C1 segment of cervical spinal cord (tissue), 14 donors: ENCODE measurements at regions not wholly inside any gene's neighbourhood (a gene's known extent, or its start where the extent isn't known, plus 50 kb on each side); places are given as distances from the start of the nearest gene placed in this dataset.
A peak's percentile ranks its signal among the peaks of the same experiment; 100 is the strongest.

ENCODE experiments used
- DNase-seq, 14 donors: peaks; one replicate each; lab custom pipeline; 2025; lab: John Stamatoyannopoulos, UW

DNA sequence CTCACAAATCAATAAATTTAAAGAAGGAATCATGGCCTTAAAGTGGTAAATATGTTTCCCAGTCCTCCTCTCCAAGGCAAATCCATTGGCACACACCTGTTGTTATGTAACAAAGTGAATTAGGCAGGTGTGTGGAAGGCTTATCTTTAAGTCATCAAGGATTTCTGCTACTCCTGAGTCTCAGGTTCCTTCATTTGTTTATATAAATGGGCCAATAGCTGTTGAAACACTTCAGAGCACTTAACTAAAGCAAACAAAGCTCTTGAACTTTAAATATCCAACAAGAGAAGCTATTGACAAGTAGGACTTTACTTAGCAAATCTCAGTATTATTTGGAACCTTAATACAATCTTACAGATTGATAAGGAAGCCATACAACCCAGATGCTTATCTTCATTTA, 99.3 kb upstream of the ESRRG start:
- no peak for DNase-seq

DNA sequence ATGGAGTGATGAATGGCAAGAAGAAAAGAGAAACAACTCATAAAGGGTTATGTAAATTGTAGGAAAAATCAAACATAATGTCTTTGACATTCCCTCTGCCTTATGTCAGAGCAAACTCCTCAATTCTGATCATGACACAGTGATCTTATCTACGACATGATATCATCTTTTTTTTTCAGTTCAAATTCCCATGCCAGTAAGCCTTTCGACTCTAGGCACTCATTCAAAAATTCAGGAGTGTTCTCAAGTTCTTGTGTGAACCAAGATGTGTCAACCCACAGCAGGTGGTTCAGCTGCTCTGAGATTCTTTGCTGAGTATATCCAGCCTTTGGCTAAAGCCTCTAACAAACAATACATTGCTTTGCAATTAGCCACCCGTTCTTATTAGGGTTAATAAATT, 97.1 kb upstream of the ESRRG start:
- no peak for DNase-seq

GRCh38 chr1:216818284-216818683, 95.1 kb upstream of the ESRRG start:
- no peak for DNase-seq

GRCh38 chr1:216815260-216816131, 92.3 kb upstream of the ESRRG start:
- DNase-seq = peak in 7 of 14 donors; percentile 11 to 57 (median 34)

DNA sequence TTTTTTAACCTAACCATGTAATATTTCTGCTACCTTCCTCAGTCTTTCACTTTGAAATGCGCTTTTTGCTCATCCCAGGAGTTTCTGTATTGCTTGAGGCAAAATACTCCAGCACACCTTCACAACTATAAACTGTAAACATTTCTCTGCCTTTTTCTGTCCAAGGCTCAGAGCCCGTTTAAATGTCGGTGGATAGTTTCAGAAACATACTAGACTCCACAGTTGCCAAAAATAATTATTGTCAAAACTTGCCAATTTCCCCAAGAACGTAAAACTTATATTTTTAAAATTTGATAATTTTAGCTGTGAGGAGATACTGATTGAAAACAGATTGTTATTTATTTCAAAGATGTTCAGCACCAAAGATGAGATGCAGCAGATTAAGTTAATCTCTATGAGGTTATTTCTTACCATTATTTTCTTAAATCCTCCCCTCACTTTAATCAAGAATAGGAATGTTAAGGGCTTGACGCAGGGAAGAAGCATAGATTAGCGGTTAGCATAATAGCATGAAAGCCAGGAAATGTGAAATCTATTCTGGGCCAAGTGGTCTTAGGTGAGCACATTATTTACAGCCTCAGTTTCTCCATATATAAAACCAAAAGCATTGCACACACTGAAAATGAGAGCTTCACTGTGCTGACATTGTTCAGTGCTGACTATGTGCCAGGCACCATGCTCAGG, 91.5 kb upstream of the ESRRG start:
- no peak for DNase-seq

- no peak for DNase-seq
These were observed 89.7 kb upstream of the ESRRG start for GRCh38 chr1:216812966-216813365.

GRCh38 chr1:216809649-216810048, 86.4 kb upstream of the ESRRG start:
- DNase-seq = no peak

DNA sequence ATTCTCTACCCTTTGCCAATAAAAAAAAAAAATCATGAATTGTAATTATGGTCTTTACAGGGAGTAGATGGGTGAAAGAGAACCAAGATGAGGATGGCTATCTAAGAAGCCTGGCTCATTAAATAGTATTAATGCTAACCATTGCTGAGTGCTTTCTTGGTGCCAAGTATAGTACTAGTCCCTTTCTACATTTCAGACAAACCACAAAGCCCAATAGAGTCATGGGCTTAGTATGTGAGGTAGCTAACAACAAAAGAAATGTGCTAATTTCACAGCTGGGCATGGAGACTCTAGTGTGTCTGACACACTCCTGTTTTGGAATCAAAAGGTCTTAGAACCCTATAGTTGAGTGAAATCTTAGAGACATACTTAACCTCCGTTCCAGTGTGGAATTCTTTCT, 84.5 kb upstream of the ESRRG start:
- no peak for DNase-seq

- DNase-seq = peak in 1 of 14 donors; percentile 13
These were observed 82.7 kb upstream of the ESRRG start for GRCh38 chr1:216805953-216806352.

- peak in 1 of 14 donors; percentile 18 for DNase-seq
These were observed 82.0 kb upstream of the ESRRG start for GRCh38 chr1:216805233-216805632.

DNA sequence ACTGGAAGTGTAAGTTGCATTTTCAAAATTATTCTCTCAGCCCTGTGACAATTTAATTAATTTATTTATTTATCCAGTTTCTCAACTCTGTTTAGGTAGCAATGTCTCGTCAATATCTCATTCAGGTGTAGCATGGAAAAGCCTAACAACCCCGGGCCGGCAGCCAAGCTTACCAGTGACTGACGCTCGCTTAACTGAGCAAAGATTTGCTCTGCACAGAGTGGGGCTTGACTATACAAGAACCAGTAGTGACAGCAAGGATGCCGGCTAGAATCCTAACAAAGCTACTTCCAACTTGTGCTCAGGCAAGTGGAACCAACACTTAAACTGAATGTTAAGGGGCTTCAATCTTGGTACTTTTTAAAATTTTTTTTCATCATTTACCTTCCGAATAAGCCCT, 80.9 kb upstream of the ESRRG start:
- DNase-seq = no peak

- DNase-seq = no peak
These were observed 71.4 kb upstream of the ESRRG start for GRCh38 chr1:216794586-216794985.

DNA sequence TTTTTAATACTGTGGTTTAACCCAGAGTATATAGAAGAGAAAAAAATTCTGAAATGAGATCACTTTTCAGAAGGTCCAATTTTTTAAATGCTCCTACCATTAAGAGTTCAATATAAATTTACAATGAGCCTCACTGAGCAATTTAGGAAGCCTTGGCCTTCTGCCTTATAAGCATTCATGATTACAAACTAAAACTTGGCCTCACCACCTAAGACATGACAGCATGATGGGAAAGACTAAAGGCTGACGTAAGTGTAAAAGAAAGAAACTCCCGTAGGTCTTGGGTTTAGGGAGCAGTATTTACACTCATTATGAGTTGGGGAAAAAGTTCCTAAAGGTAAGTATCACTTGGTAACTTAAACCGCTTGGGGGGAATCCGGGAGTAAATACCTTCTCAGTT, 70.7 kb upstream of the ESRRG start:
- no peak for DNase-seq

- DNase-seq = no peak
These were observed 70.1 kb upstream of the ESRRG start for GRCh38 chr1:216793303-216793702.

DNA sequence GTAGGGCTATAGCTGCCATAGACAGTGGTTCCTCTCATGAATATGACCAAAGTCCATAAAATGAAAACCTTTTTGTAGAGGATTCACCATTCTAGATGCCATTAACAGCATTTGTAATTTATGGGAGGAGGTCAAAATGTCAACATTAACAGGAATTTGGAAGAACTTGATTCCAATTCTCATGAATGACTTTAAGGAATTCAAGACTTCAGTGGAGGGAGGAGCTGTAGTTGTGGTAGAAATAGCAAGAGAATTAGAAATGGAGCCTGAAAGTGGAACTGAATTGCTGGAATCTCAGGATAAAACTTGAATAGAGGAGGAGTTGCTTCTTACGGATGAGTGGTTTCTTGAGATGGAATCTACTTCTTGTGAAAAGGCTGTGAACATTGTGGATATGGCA, 65.4 kb upstream of the ESRRG start:
- DNase-seq = no peak

GRCh38 chr1:216785737-216786136, 62.5 kb upstream of the ESRRG start:
- no peak for DNase-seq

- DNase-seq = no peak
These were observed 62.0 kb upstream of the ESRRG start for GRCh38 chr1:216785221-216785620.

GRCh38 chr1:216779686-216780085, 56.5 kb upstream of the ESRRG start:
- no peak for DNase-seq

DNA sequence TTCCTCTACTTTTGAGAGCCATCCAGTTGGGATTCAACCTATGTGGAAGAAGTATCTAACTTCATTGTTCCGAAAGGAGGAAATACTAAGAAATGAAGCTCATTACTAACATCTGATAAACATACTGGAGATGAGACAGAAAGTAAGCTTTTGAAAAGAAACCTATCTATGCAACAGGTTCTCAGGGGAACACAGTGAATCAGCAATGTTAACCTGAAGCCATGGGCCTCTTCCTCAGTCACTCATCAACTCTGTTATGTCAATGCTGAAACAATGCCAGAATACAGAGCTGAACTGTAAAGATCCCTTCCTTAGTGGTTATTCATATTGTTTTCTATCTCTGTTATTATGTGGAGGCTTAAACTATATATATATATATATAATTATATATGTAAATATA, 55.5 kb upstream of the ESRRG start:
- no peak for DNase-seq

- DNase-seq = no peak
These were observed 53.9 kb upstream of the ESRRG start for GRCh38 chr1:216777148-216777547.
